Panc1 (cell line): ENCODE measurements at regions not wholly inside any gene's neighbourhood (a gene's known extent, or its start where the extent isn't known, plus 50 kb on each side); places are given as distances from the start of the nearest gene placed in this dataset.

Experiments
- POLR2AphosphoS5 ChIP-seq: IDR thresholded peaks from 2 replicates; pipeline ENCODE4 v1.6.1; 2012; ENCODE audit warnings: mild to moderate bottlenecking, low read depth, low read length, moderate library complexity
- TF ChIP-seq, protein P1 (sequence below): fragments of 450-650 bp; IDR thresholded peaks from 2 replicates; pipeline ENCODE4 v1.5.1; 2017; ENCODE audit warnings: mild to moderate bottlenecking
- TF ChIP-seq, protein P2 (sequence below), 2 experiments: IDR thresholded peaks; 2 replicates each; pipeline ENCODE4 v1.6.1; 2011 to 2012; ENCODE audit warnings: low read depth in 2 of 2, control low read depth in 1 of 2, low read length in 1 of 2, mild to moderate bottlenecking in 1 of 2, moderate library complexity in 1 of 2; ENCODE audit not compliant: insufficient read depth in 1 of 2

- TF ChIP-seq, protein P1, sequence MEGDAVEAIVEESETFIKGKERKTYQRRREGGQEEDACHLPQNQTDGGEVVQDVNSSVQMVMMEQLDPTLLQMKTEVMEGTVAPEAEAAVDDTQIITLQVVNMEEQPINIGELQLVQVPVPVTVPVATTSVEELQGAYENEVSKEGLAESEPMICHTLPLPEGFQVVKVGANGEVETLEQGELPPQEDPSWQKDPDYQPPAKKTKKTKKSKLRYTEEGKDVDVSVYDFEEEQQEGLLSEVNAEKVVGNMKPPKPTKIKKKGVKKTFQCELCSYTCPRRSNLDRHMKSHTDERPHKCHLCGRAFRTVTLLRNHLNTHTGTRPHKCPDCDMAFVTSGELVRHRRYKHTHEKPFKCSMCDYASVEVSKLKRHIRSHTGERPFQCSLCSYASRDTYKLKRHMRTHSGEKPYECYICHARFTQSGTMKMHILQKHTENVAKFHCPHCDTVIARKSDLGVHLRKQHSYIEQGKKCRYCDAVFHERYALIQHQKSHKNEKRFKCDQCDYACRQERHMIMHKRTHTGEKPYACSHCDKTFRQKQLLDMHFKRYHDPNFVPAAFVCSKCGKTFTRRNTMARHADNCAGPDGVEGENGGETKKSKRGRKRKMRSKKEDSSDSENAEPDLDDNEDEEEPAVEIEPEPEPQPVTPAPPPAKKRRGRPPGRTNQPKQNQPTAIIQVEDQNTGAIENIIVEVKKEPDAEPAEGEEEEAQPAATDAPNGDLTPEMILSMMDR = no peak
- TF ChIP-seq POLR2AphosphoS5 = no peak
- TF ChIP-seq, protein P2, sequence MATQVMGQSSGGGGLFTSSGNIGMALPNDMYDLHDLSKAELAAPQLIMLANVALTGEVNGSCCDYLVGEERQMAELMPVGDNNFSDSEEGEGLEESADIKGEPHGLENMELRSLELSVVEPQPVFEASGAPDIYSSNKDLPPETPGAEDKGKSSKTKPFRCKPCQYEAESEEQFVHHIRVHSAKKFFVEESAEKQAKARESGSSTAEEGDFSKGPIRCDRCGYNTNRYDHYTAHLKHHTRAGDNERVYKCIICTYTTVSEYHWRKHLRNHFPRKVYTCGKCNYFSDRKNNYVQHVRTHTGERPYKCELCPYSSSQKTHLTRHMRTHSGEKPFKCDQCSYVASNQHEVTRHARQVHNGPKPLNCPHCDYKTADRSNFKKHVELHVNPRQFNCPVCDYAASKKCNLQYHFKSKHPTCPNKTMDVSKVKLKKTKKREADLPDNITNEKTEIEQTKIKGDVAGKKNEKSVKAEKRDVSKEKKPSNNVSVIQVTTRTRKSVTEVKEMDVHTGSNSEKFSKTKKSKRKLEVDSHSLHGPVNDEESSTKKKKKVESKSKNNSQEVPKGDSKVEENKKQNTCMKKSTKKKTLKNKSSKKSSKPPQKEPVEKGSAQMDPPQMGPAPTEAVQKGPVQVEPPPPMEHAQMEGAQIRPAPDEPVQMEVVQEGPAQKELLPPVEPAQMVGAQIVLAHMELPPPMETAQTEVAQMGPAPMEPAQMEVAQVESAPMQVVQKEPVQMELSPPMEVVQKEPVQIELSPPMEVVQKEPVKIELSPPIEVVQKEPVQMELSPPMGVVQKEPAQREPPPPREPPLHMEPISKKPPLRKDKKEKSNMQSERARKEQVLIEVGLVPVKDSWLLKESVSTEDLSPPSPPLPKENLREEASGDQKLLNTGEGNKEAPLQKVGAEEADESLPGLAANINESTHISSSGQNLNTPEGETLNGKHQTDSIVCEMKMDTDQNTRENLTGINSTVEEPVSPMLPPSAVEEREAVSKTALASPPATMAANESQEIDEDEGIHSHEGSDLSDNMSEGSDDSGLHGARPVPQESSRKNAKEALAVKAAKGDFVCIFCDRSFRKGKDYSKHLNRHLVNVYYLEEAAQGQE (IDR thresholded peaks at IDR 0.05; ENCODE audit: insufficient read depth in 1 of 2, low read depth in 2 of 2, low read length in 1 of 2) = no peak
Measured at GRCh38 chr3:22063500-22063899, 312.5 kb upstream of the ZNF385D start.
